IMR-90 (cell line): ENCODE measurements at regions not wholly inside any gene's neighbourhood (a gene's known extent, or its start where the extent isn't known, plus 50 kb on each side); places are given as distances from the start of the nearest gene placed in this dataset.

Source experiments
- ATAC-seq: fragments of 200-7000 bp; cut with Tn5 transposase; 2 replicates; pipeline ENCODE4 v1.9.1; 2020; ENCODE audit warnings: low read depth, mild to moderate bottlenecking, moderate library complexity
- BruUV-seq: library from RNA; stranded (reverse); fragments of 400-500 nt; replicated peaks from 2 replicates; lab custom pipeline; 2021; lab: Mats Ljungman, UMichigan
- CTCF ChIA-PET: fragments of 300-600 bp; formaldehyde crosslinking; extraction: SDS; loops from one replicate; lab custom pipeline; 2021; ENCODE audit warnings: antibody characterized with exemption; lab: Yijun Ruan, JAX
- POLR2A ChIA-PET: fragments of 300-600 bp; sonication (Branson Sonifier 250); formaldehyde crosslinking; loops from one replicate; lab custom pipeline; 2022; ENCODE audit warnings: antibody characterized with exemption; ENCODE audit not compliant: unreplicated experiment; lab: Charles Lee
- DNase-seq: peaks from one replicate; pipeline ENCODE4 v3.0.0; 2013
- H2AFZ ChIP-seq: replicated peaks from 2 replicates; pipeline ENCODE3; 2013; ENCODE audit warnings: low read length, mild to moderate bottlenecking; ENCODE audit not compliant: poor library complexity
- H2AK5ac ChIP-seq: 2 replicates; pipeline ENCODE4 v1.6.1; 2013; ENCODE audit warnings: low read depth, low read length, inconsistent platforms
- H2AK9ac ChIP-seq: replicated peaks from 2 replicates; pipeline ENCODE3; 2013; ENCODE audit warnings: mild to moderate bottlenecking, low read depth, low read length, moderate library complexity; ENCODE audit not compliant: poor library complexity
- H2BK120ac ChIP-seq: 2 replicates; pipeline ENCODE4 v1.6.1; 2013; ENCODE audit warnings: low read depth, low read length, inconsistent platforms
- H2BK15ac ChIP-seq: 3 replicates; pipeline ENCODE4 v1.6.1; 2013; ENCODE audit warnings: low read depth, low read length, inconsistent platforms
- H2BK20ac ChIP-seq: 2 replicates; pipeline ENCODE4 v1.6.1; 2013; ENCODE audit warnings: low read depth, mild to moderate bottlenecking, inconsistent platforms, low read length, moderate library complexity
- H2BK5ac ChIP-seq: 2 replicates; pipeline ENCODE4 v1.6.1; 2013; ENCODE audit warnings: mild to moderate bottlenecking, low read depth, low read length, inconsistent platforms; ENCODE audit not compliant: poor library complexity, severe bottlenecking
- H3K14ac ChIP-seq: replicated peaks from 2 replicates; pipeline ENCODE4 v1.6.1; 2013; ENCODE audit warnings: low read depth, low read length, inconsistent platforms
- H3K18ac ChIP-seq: 2 replicates; pipeline ENCODE4 v1.6.1; 2013; ENCODE audit warnings: low read depth, low read length, control low read depth
- H3K23ac ChIP-seq: 2 replicates; pipeline ENCODE4 v1.6.1; 2013; ENCODE audit warnings: low read depth, low read length, inconsistent platforms
- H3K27ac ChIP-seq: 2 replicates; pipeline ENCODE4 v1.5.1; 2013; ENCODE audit warnings: mild to moderate bottlenecking, control low read depth, low read length; ENCODE audit not compliant: insufficient read depth
- H3K27me3 ChIP-seq: 2 replicates; pipeline ENCODE4 v1.6.1; 2013; ENCODE audit warnings: low read length; ENCODE audit not compliant: control insufficient read depth, insufficient read depth
- H3K36me3 ChIP-seq: 2 replicates; pipeline ENCODE4 v1.6.1; 2013; ENCODE audit warnings: low read length, mixed read lengths; ENCODE audit not compliant: control insufficient read depth, insufficient read depth
- H3K4ac ChIP-seq: 2 replicates; pipeline ENCODE4 v1.6.1; 2013; ENCODE audit warnings: low read depth, low read length, inconsistent platforms
- H3K4me1 ChIP-seq: 2 replicates; pipeline ENCODE4 v1.6.1; 2013; ENCODE audit warnings: low read length, mixed read lengths; ENCODE audit not compliant: control insufficient read depth, insufficient read depth
- H3K4me2 ChIP-seq: 2 replicates; pipeline ENCODE4 v1.6.1; 2013; ENCODE audit warnings: low read depth, mild to moderate bottlenecking, control low read depth, low read length, moderate library complexity
- H3K4me3 ChIP-seq: 2 replicates; pipeline ENCODE4 v1.5.1; 2013; ENCODE audit warnings: low read depth, mild to moderate bottlenecking, control low read depth, low read length, moderate library complexity; ENCODE audit not compliant: insufficient read depth
- H3K56ac ChIP-seq: 2 replicates; pipeline ENCODE4 v1.6.1; 2013; ENCODE audit warnings: low read length, inconsistent platforms; ENCODE audit not compliant: insufficient read depth; ENCODE audit errors: extremely low read depth
- H3K79me1 ChIP-seq, 2 experiments: 2 replicates each; pipeline ENCODE4 v1.6.1; 2013; ENCODE audit warnings: low read length in 2 of 2, inconsistent platforms in 1 of 2, low read depth in 1 of 2
- H3K9ac ChIP-seq: 2 replicates; pipeline ENCODE4 v1.6.1; 2013; ENCODE audit warnings: low read depth, low read length, control low read depth
- H3K9me1 ChIP-seq: 2 replicates; pipeline ENCODE4 v1.6.1; 2013; ENCODE audit warnings: low read length, inconsistent platforms; ENCODE audit not compliant: insufficient read depth
- H3K9me3 ChIP-seq: 2 replicates; pipeline ENCODE4 v1.6.1; 2013; ENCODE audit warnings: low read length; ENCODE audit not compliant: control insufficient read depth, insufficient read depth
- H4K20me1 ChIP-seq: 2 replicates; pipeline ENCODE4 v1.6.1; 2013; ENCODE audit warnings: low read length, inconsistent platforms; ENCODE audit not compliant: insufficient read depth
- H4K5ac ChIP-seq: 2 replicates; pipeline ENCODE4 v1.6.1; 2013; ENCODE audit warnings: mild to moderate bottlenecking, low read depth, low read length, control low read depth
- H4K8ac ChIP-seq, 2 experiments: 2 replicates each; pipeline ENCODE4 v1.6.1; 2013; ENCODE audit warnings: low read depth in 2 of 2, low read length in 2 of 2, control low read depth in 1 of 2, inconsistent platforms in 1 of 2
- H4K91ac ChIP-seq: 2 replicates; pipeline ENCODE4 v1.6.1; 2013; ENCODE audit warnings: low read depth, low read length, inconsistent platforms; ENCODE audit not compliant: insufficient read depth
- RFX5 ChIP-seq: IDR thresholded peaks from 2 replicates; pipeline ENCODE4 v1.8.0; 2012; ENCODE audit warnings: low read depth, mild to moderate bottlenecking, low read length, moderate library complexity
- SMC3 ChIP-seq: fragments of 150-350 bp; IDR thresholded peaks from 2 replicates; pipeline ENCODE4 v1.6.1; 2016; ENCODE audit warnings: low read depth, mild to moderate bottlenecking, antibody characterized with exemption, low read length, moderate library complexity
- WGBS, 2 experiments: methylation state at CpG; one replicate each; pipeline versions ENCODE4 v1.1.5 to v1.1.7; 2013; ENCODE audit warnings: missing lambda C conversion rate in 2 of 2; ENCODE audit not compliant: insufficient read length in 1 of 2; ENCODE audit errors: extremely low coverage in 2 of 2; 5-methylcytosine and 5-hydroxymethylcytosine counted together
- dilution Hi-C: fragments of 300-500 bp; cut with HindIII; formaldehyde crosslinking; loops from one replicate; pipeline ENCODE4 v1.14.3; 2018; ENCODE audit warnings: low sequenced_read_pairs; ENCODE audit not compliant: unreplicated experiment
- in situ Hi-C: fragments of 300-500 bp; cut with MboI; formaldehyde crosslinking; loops from 3 replicates; pipeline ENCODE4 v1.14.3; 2019; ENCODE audit warnings: low sequenced_read_pairs, inconsistent platforms, mixed read lengths
- intact Hi-C: fragments of 100-400 bp; cut with micrococcal nuclease; formaldehyde crosslinking; loops from 2 replicates; pipeline ENCODE4 v1.10.0; 2022

DNA sequence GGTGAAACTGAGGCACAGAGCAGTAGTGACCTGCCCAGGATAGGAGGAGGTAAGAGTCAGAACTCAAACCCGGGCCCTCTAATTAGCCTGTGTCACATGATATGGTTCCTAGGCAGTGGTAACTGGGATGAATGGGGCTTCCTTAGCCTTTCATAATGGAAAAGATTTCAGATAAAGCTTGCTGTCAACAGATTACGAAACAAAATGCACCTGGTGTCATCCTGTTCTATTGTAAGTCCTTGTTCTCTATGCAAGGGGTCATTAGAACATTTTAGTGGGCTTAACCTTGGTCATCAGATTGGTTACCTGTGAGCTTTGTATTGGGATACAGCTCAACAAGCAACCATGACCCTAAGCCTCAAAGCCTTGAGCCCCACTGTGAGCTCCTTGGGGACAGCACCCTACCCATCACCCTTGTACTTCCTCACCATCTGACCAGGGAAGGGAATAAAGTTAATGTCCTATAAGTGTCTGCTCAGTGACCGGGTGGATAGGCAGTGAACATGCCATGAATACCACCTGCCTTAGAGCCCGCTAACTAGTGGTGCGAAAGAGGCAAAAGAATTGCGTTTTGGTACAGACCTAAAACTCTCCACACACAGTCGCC is 70.3 kb upstream of the RMDN2 start:
- Histone ChIP-seq H2AK9ac (peak overlapping the region; percentile 66), H2AFZ (peak overlapping the region; percentile 91), H2AK5ac (peak overlapping the region; percentile 70), H3K4ac (peak overlapping the region; percentile 90), H4K91ac (peak overlapping the region; percentile 84; the same call in 1 of the 2 replicates), H3K79me1 (no peaks in the 10 kb centered on the region), H3K4me3 (no peak overlapping the region), H3K27ac (no peak overlapping the region), H3K14ac (peak overlapping the region; percentile 52; the same call in 1 of the 2 replicates), H3K9ac (no peak overlapping the region), H2BK15ac (peak overlapping the region; percentile 94; the same call in 2 of the 3 replicates), H4K20me1 (no peaks in the 10 kb centered on the region), H3K27me3 (no peaks in the 10 kb centered on the region), H2BK5ac (peak overlapping the region; percentile 8), H3K36me3 (no peaks in the 10 kb centered on the region), H2BK120ac (peak overlapping the region; percentile 83), H3K9me3 (peaks cover 4% of the 10 kb centered on the region; the same call in 1 of the 2 replicates), H3K18ac (0 out of 2 replicates have a peak overlapping the region, but pooled peaks have one; percentile 3), H3K56ac (no peak overlapping the region), H3K4me2 (no peak overlapping the region), H4K5ac (0 out of 2 replicates have a peak overlapping the region, but pooled peaks have one; percentile 5), H3K23ac (no peak overlapping the region), H3K9me1 (peaks cover 26% of the 10 kb centered on the region), H4K8ac (peak overlapping the region; percentile 63 to 87; a peak in 2 of 4 replicates), H2BK20ac (peak overlapping the region; percentile 55), H3K4me1 (peaks cover 31% of the 10 kb centered on the region)
- dilution Hi-C loops: no loop called here
- WGBS, 2 experiments: 100% methylated on average over 5 of the region's 7 CpGs; no CpG with 5 or more reads in 1 of the 2 experiments
- BruUV-seq: no TSS peak
- ChIA-PET CTCF (interaction anchor here (0.6 kb wide), 1 partner anchor 913 kb away, joined by 4 read pairs; no protein-coding TSS in a partner anchor), POLR2A (no interaction called here)
- intact Hi-C loops: no loop called here
- TF ChIP-seq RFX5 (no peak), SMC3 (no peak)
- ATAC-seq: no peak
- DNase-seq: no peak
- in situ Hi-C loops: no loop called here
